K562 (cell line): ENCODE measurements at regions not wholly inside any gene's neighbourhood (a gene's known extent, or its start where the extent isn't known, plus 50 kb on each side); places are given as distances from the start of the nearest gene placed in this dataset.

Source experiments
- ATAC-seq: fragments of 200-7000 bp; cut with Tn5 transposase; 3 replicates; pipeline ENCODE4 v1.9.1; 2020; ENCODE audit warnings: moderate library complexity
- BruUV-seq: library from RNA; stranded (reverse); fragments of 400-500 nt; replicated peaks from 2 replicates; lab custom pipeline; 2021; lab: Mats Ljungman, UMichigan
- CTCF ChIA-PET: fragments of 300-600 bp; formaldehyde crosslinking; extraction: SDS; loops from one replicate; lab custom pipeline; 2021; ENCODE audit warnings: low intra/inter-chr PET ratio; lab: Yijun Ruan, JAX
- POLR2A ChIA-PET: fragments of 300-600, 350-650 bp; sonication (Branson Sonifier 250); formaldehyde crosslinking; extraction: SDS; loops from one replicate; lab custom pipeline; 2021; ENCODE audit warnings: antibody characterized with exemption, inconsistent platforms; lab: Yijun Ruan, JAX
- DNase-seq, 4 experiments: peaks; one replicate each; pipeline versions ENCODE4 v3.0.0 to v3.0.0-alpha.2; 2011 to 2018; ENCODE audit warnings: low spot score in 3 of 4, mixed read lengths in 3 of 4; ENCODE audit errors: extremely low read depth in 1 of 4
- FAIRE-seq: peaks from 2 replicates; lab custom pipeline; 2011; peaks lifted over from hg19 to GRCh38; lab: Jason Lieb, UNC
- H2AFZ ChIP-seq: 2 replicates; pipeline ENCODE4 v1.6.0; 2011; ENCODE audit warnings: low read depth, low read length, control low read depth, inconsistent platforms
- H3K27ac ChIP-seq: fragments of 200-600 bp; 3 replicates; pipeline ENCODE4 v1.8.0; 2011; ENCODE audit warnings: low read depth, mild to moderate bottlenecking, control low read depth, inconsistent platforms, low read length, moderate library complexity, mixed read lengths; ENCODE audit errors: extremely low read depth
- H3K27me3 ChIP-seq, 2 experiments: fragments of 300-600 bp in 1 of 2; 2 replicates in 1 of 2; 3 replicates in 1 of 2; pipeline versions ENCODE4 v1.6.0 to v1.8.0; 2011; ENCODE audit warnings: inconsistent platforms in 2 of 2, low read length in 2 of 2, mild to moderate bottlenecking in 1 of 2, mixed read lengths in 1 of 2, moderate library complexity in 1 of 2; ENCODE audit not compliant: control insufficient read depth in 2 of 2, insufficient read depth in 2 of 2
- H3K36me3 ChIP-seq: fragments of 300-600 bp; 3 replicates; pipeline ENCODE4 v1.8.0; 2011; ENCODE audit warnings: mild to moderate bottlenecking, low read length, inconsistent platforms; ENCODE audit not compliant: control insufficient read depth, insufficient read depth
- H3K4me1 ChIP-seq, 2 experiments: fragments of 200-600 bp in 1 of 2; replicated peaks in 1 of 2; 2 replicates in 1 of 2; 3 replicates in 1 of 2; pipeline versions ENCODE4 v1.5.1 to v1.8.0; 2011; ENCODE audit warnings: inconsistent platforms in 2 of 2, low read length in 2 of 2, mild to moderate bottlenecking in 1 of 2, mixed read lengths in 1 of 2, moderate library complexity in 1 of 2; ENCODE audit not compliant: control insufficient read depth in 2 of 2, insufficient read depth in 2 of 2
- H3K4me2 ChIP-seq: 2 replicates; pipeline ENCODE4 v1.6.1; 2011; ENCODE audit warnings: low read length, control low read depth, inconsistent platforms, mixed read lengths; ENCODE audit not compliant: insufficient read depth
- H3K4me3 ChIP-seq: fragments of 200-600 bp; sonication (generic), shearing (Covaris generic); 2 replicates; pipeline ENCODE4 v1.5.1; 2016; ENCODE audit warnings: control low read depth, inconsistent platforms
- H3K79me2 ChIP-seq: fragments of 200-600 bp; 3 replicates; pipeline ENCODE4 v1.8.0; 2011; ENCODE audit warnings: low read length, inconsistent platforms; ENCODE audit not compliant: control insufficient read depth, insufficient read depth
- H3K9ac ChIP-seq, 2 experiments: 2 replicates each; pipeline versions ENCODE4 v1.6.0 to v1.6.1; 2011; ENCODE audit warnings: low read depth in 2 of 2, low read length in 2 of 2, control low read depth in 1 of 2, inconsistent platforms in 1 of 2, mild to moderate bottlenecking in 1 of 2, mixed read lengths in 1 of 2; ENCODE audit not compliant: insufficient read depth in 1 of 2
- H3K9me1 ChIP-seq: one replicate; pipeline ENCODE4 v1.6.0; 2011; ENCODE audit warnings: inconsistent platforms, mild to moderate bottlenecking, low read length, moderate library complexity; ENCODE audit not compliant: control insufficient read depth, insufficient read depth
- H3K9me3 ChIP-seq: replicated peaks from 2 replicates; pipeline ENCODE4 v1.5.1; 2011; ENCODE audit warnings: low read depth, low read length, inconsistent platforms; ENCODE audit not compliant: control insufficient read depth, insufficient read depth
- H4K20me1 ChIP-seq: replicated peaks from 2 replicates; pipeline ENCODE4 v1.6.1; 2011; ENCODE audit warnings: low read length, inconsistent platforms, mixed read lengths; ENCODE audit not compliant: control insufficient read depth, insufficient read depth
- BHLHE40 ChIP-seq: IDR thresholded peaks from 2 replicates; pipeline ENCODE4 v1.6.1; 2011; ENCODE audit warnings: low read length, improper control_type of control experiment
- JUND ChIP-seq, 2 experiments: IDR thresholded peaks; 2 replicates in 1 of 2; 3 replicates in 1 of 2; pipeline ENCODE4 v1.6.1; 2011; ENCODE audit warnings: borderline replicate concordance in 2 of 2, low read depth in 2 of 2, low read length in 2 of 2, improper control_type of control experiment in 1 of 2, missing biosample characterization in 1 of 2, missing genetic modification characterization in 1 of 2, missing genetic modification reagents in 1 of 2
- MED1 ChIP-seq: sonication (generic); formaldehyde crosslinking; IDR thresholded peaks from 2 replicates; pipeline ENCODE4 v1.8.1; 2023; ENCODE audit warnings: missing genetic modification reagents, borderline replicate concordance
- PCBP1 ChIP-seq: fragments of 200-400 bp; formaldehyde crosslinking; IDR thresholded peaks from 2 replicates; pipeline ENCODE4 v1.6.1; 2018; ENCODE audit warnings: mild to moderate bottlenecking, low read depth, low read length; ENCODE audit not compliant: poor library complexity, severe bottlenecking
- ZNF408 ChIP-seq: fragments of 250-450 bp; sonication (Bioruptor Pico); IDR thresholded peaks from 2 replicates; pipeline ENCODE4 v1.4.0; 2020; ENCODE audit warnings: low read depth, mild to moderate bottlenecking, moderate library complexity
- WGBS: fragments of 100-300 bp; shearing (Covaris generic); methylation state at CpG from one replicate; pipeline ENCODE4 v1.1.6; 2016; ENCODE audit warnings: low coverage, mixed read lengths; ENCODE audit not compliant: insufficient coverage; ENCODE audit errors: missing lambda C conversion rate; 5-methylcytosine and 5-hydroxymethylcytosine counted together
- in situ Hi-C: fragments of 300-500 bp; cut with MboI; formaldehyde crosslinking; loops from 4 replicates; pipeline ENCODE4 v1.15.0; 2018; ENCODE audit warnings: inconsistent platforms, mixed read lengths
- intact Hi-C: fragments of 100-400 bp; cut with micrococcal nuclease; formaldehyde crosslinking; loops from 2 replicates; pipeline ENCODE4 v1.14.2; 2022

DNA sequence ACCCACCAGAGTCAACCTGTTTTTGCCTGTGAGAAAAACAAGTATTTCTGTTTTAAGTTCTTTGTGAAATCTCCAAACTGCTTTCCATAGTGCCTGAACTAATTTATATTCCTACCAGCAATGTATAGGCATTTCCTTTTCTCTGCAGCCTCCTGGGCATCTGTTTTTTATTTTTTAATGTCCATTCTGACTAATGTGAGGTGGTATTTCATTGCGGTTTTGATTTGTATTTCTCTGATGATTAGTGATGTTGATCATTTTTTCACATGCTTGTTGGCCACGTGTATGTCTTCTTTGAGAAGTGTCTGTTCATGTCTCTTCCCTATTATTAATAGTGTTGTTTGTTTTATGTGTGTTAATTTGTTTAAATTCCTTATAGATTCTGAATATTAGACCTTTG is 820.5 kb downstream of the MCTP2 start (continued):
- no peak for TF ChIP-seq BHLHE40

DNA sequence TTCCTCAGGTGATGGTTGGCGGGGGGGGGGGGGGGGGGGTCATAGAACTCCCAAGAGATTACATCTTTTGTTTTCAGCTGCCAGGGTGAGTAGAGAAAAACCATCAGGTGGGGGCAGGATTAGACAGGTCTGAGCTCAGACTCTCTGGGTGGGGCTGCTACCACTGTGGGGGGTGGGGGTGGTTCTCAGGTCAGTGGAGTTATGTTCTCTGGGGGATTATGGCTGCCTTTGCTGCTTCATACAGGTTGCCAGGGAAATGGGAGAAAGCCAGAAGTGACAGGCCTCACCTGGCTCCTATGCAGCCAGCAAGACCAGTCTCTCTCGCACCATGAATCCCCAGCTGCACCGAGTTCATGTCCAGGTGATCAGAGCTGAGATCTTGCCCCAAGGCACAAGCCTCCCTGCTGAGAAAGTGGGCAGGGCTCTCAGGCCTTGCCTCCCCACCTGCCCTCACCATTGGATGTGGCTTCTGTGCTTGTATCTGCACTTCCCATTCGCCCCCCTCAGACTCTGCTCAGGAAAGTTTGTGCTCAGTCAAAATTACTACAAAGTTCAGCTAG is 828.1 kb downstream of the MCTP2 start:
- TF ChIP-seq ZNF408 (no peak), MED1 (CRISPR knock-in tag) (no peak), PCBP1 (no peak), JUND (IDR thresholded peaks at IDR 0.05; ENCODE audit: borderline replicate concordance, low read depth, low read length) (no peak), JUND (tag; IDR thresholded peaks at IDR 0.05; ENCODE audit: borderline replicate concordance, low read depth, low read length) (no peak)

More for the DNA sequence above, 828.1 kb downstream of the MCTP2 start:
- Histone ChIP-seq H4K20me1 (no peaks in the 10 kb centered on the region), H3K4me2 (no peak overlapping the region), H3K9ac (no peak overlapping the region), H3K9me3 (no peaks in the 10 kb centered on the region), H3K27me3 (no peaks in the 10 kb centered on the region), H3K36me3 (no peaks in the 10 kb centered on the region), H3K4me3 (no peak overlapping the region), H3K4me1 (no peaks in the 10 kb centered on the region), H3K27ac (no peak overlapping the region), H3K79me2 (no peaks in the 10 kb centered on the region), H3K9me1 (no peaks in the 10 kb centered on the region), H2AFZ (no peak overlapping the region)
- in situ Hi-C loops (no loop called here), intact Hi-C loops (no loop called here)
- FAIRE-seq, result no peak
- no TSS peak for BruUV-seq
- WGBS, result 52% methylated on average over 3 of the region's 4 CpGs
- ChIA-PET POLR2A (no interaction called here), CTCF (no interaction called here)
- DNase-seq, result no peak
- ATAC-seq, result no peak
